GM12892 (cell line): ENCODE measurements at regions not wholly inside any gene's neighbourhood (a gene's known extent, or its start where the extent isn't known, plus 50 kb on each side); places are given as distances from the start of the nearest gene placed in this dataset.

ENCODE experiments used
- POLR2A ChIP-seq: IDR thresholded peaks from 2 replicates; pipeline ENCODE4 v1.6.1; 2011; ENCODE audit warnings: low read depth, low read length, control low read depth
- POLR2AphosphoS5 ChIP-seq: IDR thresholded peaks from 2 replicates; pipeline ENCODE4 v1.6.1; 2011; ENCODE audit warnings: low read depth, low read length, control low read depth

GRCh38 chr21:38619992-38620479 is 121.8 kb upstream of the ERG start:
- TF ChIP-seq POLR2A (no peak), POLR2AphosphoS5 (no peak)
